Astrocyte of the spinal cord (primary cell): ENCODE measurements at regions not wholly inside any gene's neighbourhood (a gene's known extent, or its start where the extent isn't known, plus 50 kb on each side); places are given as distances from the start of the nearest gene placed in this dataset.

Experiments
- DNase-seq: peaks from one replicate; pipeline ENCODE4 v3.0.0; 2011; ENCODE audit warnings: low read depth, low spot score
- H3K4me3 ChIP-seq: 2 replicates; pipeline ENCODE4 v1.5.1; 2011; ENCODE audit warnings: low read depth, mild to moderate bottlenecking, low read length, moderate library complexity
- CTCF ChIP-seq: IDR thresholded peaks from 2 replicates; pipeline ENCODE4 v1.5.1; 2012; ENCODE audit warnings: low read depth, mild to moderate bottlenecking, low read length, inconsistent platforms
- in situ Hi-C: cut with HindIII; loops from 2 replicates; pipeline ENCODE4 v1.10.0; 2017; ENCODE audit warnings: low sequenced_read_pairs

DNA sequence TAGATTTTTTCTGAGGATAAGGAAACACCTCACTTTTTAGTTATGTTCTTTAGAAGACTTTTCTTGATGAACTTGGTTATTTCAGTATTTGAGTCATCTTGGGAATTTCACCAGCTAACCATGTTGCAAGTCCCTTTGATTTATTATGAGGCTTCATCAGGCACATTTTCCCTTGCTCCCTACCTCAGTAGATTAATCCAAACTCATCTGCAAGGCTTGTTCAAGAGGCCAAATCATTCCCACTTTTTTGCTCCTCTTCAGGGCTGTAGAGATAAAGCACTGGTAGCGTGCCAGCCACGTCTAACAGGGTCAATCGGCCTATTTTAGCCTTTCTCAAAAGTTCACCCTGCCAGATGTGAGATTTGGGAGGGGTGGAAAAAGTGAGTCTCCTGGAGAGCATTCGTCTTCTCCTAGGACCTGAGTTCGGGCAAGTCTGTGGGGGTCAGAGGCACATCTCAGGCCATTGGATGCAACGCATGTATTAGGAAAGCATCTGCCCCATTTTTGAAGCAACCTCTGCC is 120.3 kb downstream of the RDH14 start:
- H3K4me3 ChIP-seq, result no peak overlapping the region
- no peak for TF ChIP-seq CTCF
- DNase-seq, result peak; percentile 42
- in situ Hi-C loops, result no loop called here

- no peak for TF ChIP-seq CTCF
- no peak overlapping the region for H3K4me3 ChIP-seq
- DNase-seq, result no peak
- in situ Hi-C loops, result no loop called here
Observed at GRCh38 chr2:18439716-18440115, 120.7 kb downstream of the RDH14 start.

DNA sequence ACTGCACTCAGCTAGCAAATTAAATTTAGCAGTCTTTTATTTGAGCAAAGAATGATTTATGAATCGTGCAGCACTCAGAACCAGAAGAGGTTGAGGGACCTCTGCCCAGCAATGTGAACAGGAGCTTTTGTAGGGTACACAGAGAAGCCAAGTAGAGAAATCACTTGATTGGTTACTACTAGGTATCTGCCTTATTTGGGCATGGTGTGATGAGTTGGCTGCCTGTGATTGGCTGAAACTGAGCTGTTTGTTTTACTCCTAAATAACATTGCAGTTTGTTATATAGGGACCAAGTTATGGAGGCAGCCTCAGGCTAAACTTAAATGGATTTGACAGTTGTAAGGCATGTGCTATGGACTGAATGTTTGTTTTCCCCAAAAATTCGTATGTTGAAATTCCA is 122.5 kb downstream of the RDH14 start:
- no peak overlapping the region for H3K4me3 ChIP-seq
- no peak for DNase-seq
- TF ChIP-seq CTCF, result no peak
- in situ Hi-C loops, result no loop called here

GRCh38 chr2:18436503-18437005 is 123.9 kb downstream of the RDH14 start:
- TF ChIP-seq CTCF, result no peak
- DNase-seq, result peak; percentile 43
- no peak overlapping the region for H3K4me3 ChIP-seq
- in situ Hi-C loops, result no loop called here

- peak; percentile 79 for DNase-seq
- in situ Hi-C loops, result no loop called here
- TF ChIP-seq CTCF, result peak; percentile 48
- no peak overlapping the region for H3K4me3 ChIP-seq
Observed at GRCh38 chr2:18435426-18436037, 124.9 kb downstream of the RDH14 start.

- DNase-seq, result no peak
- in situ Hi-C loops, result no loop called here
Observed at GRCh38 chr2:18433872-18434271, 126.6 kb downstream of the RDH14 start.

More at GRCh38 chr2:18433872-18434271, 126.6 kb downstream of the RDH14 start:
- TF ChIP-seq CTCF, result no peak
- H3K4me3 ChIP-seq, result no peak overlapping the region
